Lower lobe of right lung (tissue), 2 donors: ENCODE measurements at regions not wholly inside any gene's neighbourhood (a gene's known extent, or its start where the extent isn't known, plus 50 kb on each side); places are given as distances from the start of the nearest gene placed in this dataset.

ENCODE experiments used
- ATAC-seq, 2 donors: fragments of 200-7000 bp; cut with Tn5 transposase; one replicate each; pipeline ENCODE4 v1.9.1; 2020 to 2022; ENCODE audit warnings: mild to moderate bottlenecking in 2 of 2, moderate library complexity in 2 of 2
- DNase-seq: peaks from one replicate; pipeline ENCODE4 v3.0.0-alpha.2; 2020
- H3K27ac ChIP-seq: fragments of 200-600 bp; one replicate; pipeline ENCODE4 v1.8.0; 2022
- H3K27me3 ChIP-seq: fragments of 200-600 bp; one replicate; pipeline ENCODE4 v1.8.0; 2022; ENCODE audit warnings: low read depth
- H3K36me3 ChIP-seq: fragments of 200-600 bp; one replicate; pipeline ENCODE4 v1.8.0; 2022; ENCODE audit warnings: mild to moderate bottlenecking
- H3K4me1 ChIP-seq: fragments of 200-600 bp; one replicate; pipeline ENCODE4 v1.8.0; 2022
- H3K4me3 ChIP-seq: fragments of 200-600 bp; one replicate; pipeline ENCODE4 v1.8.0; 2022; ENCODE audit warnings: mild to moderate bottlenecking
- H3K9me3 ChIP-seq: fragments of 200-600 bp; one replicate; pipeline ENCODE4 v1.8.0; 2022
- intact Hi-C: fragments of 100-400 bp; cut with DNase I; formaldehyde crosslinking; loops from one replicate; pipeline ENCODE4 v1.11.0; 2022
- TF ChIP-seq, protein P1 (sequence below): fragments of 200-600 bp; IDR thresholded peaks from one replicate; pipeline ENCODE4 v1.8.0; 2022; ENCODE audit warnings: antibody characterized with exemption, mild to moderate bottlenecking
- donor health status: DM: no; HTN: yes; CAD: no; lungs with severe emphysema.

DNA sequence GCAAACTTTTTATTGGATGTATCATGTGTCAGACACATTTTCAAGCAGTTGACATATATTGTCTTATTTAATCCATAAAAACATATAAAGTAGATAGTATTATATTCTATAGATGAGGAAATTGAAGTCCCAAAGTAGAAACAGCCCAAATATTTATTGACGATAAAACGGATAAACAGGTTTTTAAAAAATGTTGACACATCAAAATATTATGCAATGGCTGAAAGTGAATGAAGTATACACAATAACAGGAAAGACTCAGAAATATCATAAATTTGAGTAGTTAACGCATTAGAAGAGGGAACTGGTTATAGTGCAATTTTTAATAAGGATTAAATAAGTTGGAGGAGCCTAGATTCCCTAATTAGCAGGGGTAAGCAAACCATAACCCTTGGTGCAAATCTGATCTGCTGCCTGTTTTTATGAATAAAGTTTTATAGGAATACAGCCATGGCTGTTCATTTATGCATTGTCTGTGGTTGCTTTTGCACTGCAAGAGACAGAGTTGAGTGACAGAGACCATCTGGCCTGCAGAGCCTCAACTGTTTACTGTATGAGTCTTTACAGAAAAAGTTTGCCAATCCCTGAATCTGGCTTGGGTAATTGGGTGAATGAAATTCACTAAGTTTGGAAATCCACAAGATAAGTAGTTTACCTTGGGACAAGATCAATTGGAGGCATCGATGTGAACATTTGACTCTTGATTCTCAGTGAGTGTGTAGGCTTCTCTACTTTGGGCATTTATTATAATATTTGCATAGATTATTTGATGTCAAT, 50.6 kb upstream of the EXOC2 start:
- Histone ChIP-seq H3K4me3 (no peak overlapping the region), H3K36me3 (no peaks in the 10 kb centered on the region), H3K27me3 (no peaks in the 10 kb centered on the region), H3K4me1 (peaks cover 6% of the 10 kb centered on the region), H3K9me3 (no peaks in the 10 kb centered on the region), H3K27ac (no peak overlapping the region)
- ATAC-seq (no peak), DNase-seq (no peak)
- TF ChIP-seq, protein P1, sequence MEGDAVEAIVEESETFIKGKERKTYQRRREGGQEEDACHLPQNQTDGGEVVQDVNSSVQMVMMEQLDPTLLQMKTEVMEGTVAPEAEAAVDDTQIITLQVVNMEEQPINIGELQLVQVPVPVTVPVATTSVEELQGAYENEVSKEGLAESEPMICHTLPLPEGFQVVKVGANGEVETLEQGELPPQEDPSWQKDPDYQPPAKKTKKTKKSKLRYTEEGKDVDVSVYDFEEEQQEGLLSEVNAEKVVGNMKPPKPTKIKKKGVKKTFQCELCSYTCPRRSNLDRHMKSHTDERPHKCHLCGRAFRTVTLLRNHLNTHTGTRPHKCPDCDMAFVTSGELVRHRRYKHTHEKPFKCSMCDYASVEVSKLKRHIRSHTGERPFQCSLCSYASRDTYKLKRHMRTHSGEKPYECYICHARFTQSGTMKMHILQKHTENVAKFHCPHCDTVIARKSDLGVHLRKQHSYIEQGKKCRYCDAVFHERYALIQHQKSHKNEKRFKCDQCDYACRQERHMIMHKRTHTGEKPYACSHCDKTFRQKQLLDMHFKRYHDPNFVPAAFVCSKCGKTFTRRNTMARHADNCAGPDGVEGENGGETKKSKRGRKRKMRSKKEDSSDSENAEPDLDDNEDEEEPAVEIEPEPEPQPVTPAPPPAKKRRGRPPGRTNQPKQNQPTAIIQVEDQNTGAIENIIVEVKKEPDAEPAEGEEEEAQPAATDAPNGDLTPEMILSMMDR, result no peak
- intact Hi-C loops, result no loop called here
